OCI-LY7 (cell line): ENCODE measurements at regions not wholly inside any gene's neighbourhood (a gene's known extent, or its start where the extent isn't known, plus 50 kb on each side); places are given as distances from the start of the nearest gene placed in this dataset.

Experiments used
- CTCF ChIP-seq: fragments of 200-600 bp; sonication (generic); conservative IDR thresholded peaks from 2 replicates; pipeline ENCODE4 v1.5.1; 2014; ENCODE audit warnings: mild to moderate bottlenecking, antibody characterized with exemption, low read length, moderate library complexity, mixed read lengths
- EZH2phosphoT487 ChIP-seq: fragments of 200-600 bp; sonication (generic); IDR thresholded peaks from 2 replicates; pipeline ENCODE4 v1.6.1; 2018; ENCODE audit warnings: low read depth, borderline replicate concordance, mild to moderate bottlenecking, mixed run types, antibody characterized with exemption, low read length, moderate library complexity, mixed read lengths

DNA sequence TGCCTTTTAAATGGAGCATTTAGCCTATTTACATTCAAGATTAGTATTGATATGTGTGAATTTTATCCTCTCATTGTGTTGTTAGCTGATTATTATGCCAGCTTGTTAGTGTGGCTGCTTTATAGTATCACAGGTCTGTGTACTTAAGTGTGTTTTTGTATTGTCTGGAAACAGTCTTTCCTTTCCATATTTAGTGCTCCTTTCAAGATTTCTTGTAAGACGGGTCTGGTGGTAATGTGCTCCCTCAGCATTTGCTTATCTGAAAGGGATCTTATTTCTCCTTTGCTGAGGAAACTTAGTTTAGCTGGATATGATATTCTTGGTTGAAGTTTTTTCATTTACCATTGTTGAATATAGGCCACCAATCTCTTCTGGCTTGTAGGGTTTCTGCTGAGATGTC, 549.0 kb downstream of the EPHA3 start:
- TF ChIP-seq CTCF (no peak), EZH2phosphoT487 (no peak)
